ENCODE measurements at regions not wholly inside any gene's neighbourhood (a gene's known extent, or its start where the extent isn't known, plus 50 kb on each side); places are given as distances from the start of the nearest gene placed in this dataset.

GRCh38 chr1:102588536-102588935 lies 519.8 kb downstream of the COL11A1 start:
- no peak overlapping the region for H3K4me3 ChIP-seq (ENCODE audit: low read depth, low read length)
- TF ChIP-seq CTCF (IDR thresholded peaks at IDR 0.05; ENCODE audit: low read depth, low read length, missing control alignments), result no peak
- DNase-seq (ENCODE audit: low read depth), result no peak

GRCh38 chr1:102586022-102586421 lies 522.3 kb downstream of the COL11A1 start:
- H3K4me3 ChIP-seq (ENCODE audit: low read depth, low read length), result no peak overlapping the region
- no peak for TF ChIP-seq CTCF (IDR thresholded peaks at IDR 0.05; ENCODE audit: low read depth, low read length, missing control alignments)
- no peak for DNase-seq (ENCODE audit: low read depth)

- no peak for TF ChIP-seq CTCF (IDR thresholded peaks at IDR 0.05; ENCODE audit: low read depth, low read length, missing control alignments)
- no peak overlapping the region for H3K4me3 ChIP-seq (ENCODE audit: low read depth, low read length)
- DNase-seq (ENCODE audit: low read depth), result no peak
These were observed 527.5 kb downstream of the COL11A1 start for GRCh38 chr1:102580806-102581205.

- TF ChIP-seq CTCF (IDR thresholded peaks at IDR 0.05; ENCODE audit: low read depth, low read length, missing control alignments), result no peak
- H3K4me3 ChIP-seq (ENCODE audit: low read depth, low read length), result no peak overlapping the region
- no peak for DNase-seq (ENCODE audit: low read depth)
These were observed 529.5 kb downstream of the COL11A1 start for GRCh38 chr1:102578804-102579203.

- TF ChIP-seq CTCF (IDR thresholded peaks at IDR 0.05; ENCODE audit: low read depth, low read length, missing control alignments), result no peak
- DNase-seq (ENCODE audit: low read depth), result no peak
- H3K4me3 ChIP-seq (ENCODE audit: low read depth, low read length), result no peak overlapping the region
These were observed 535.7 kb downstream of the COL11A1 start for GRCh38 chr1:102572637-102573036.

- TF ChIP-seq CTCF (IDR thresholded peaks at IDR 0.05; ENCODE audit: low read depth, low read length, missing control alignments), result no peak
- DNase-seq (ENCODE audit: low read depth), result no peak
- no peak overlapping the region for H3K4me3 ChIP-seq (ENCODE audit: low read depth, low read length)
These were observed 542.1 kb downstream of the COL11A1 start for GRCh38 chr1:102566182-102566581.

- H3K4me3 ChIP-seq (ENCODE audit: low read depth, low read length), result no peak overlapping the region
- no peak for DNase-seq (ENCODE audit: low read depth)
These were observed 545.9 kb downstream of the COL11A1 start for GRCh38 chr1:102562380-102562779.

More at GRCh38 chr1:102562380-102562779, 545.9 kb downstream of the COL11A1 start:
- no peak for TF ChIP-seq CTCF (IDR thresholded peaks at IDR 0.05; ENCODE audit: low read depth, low read length, missing control alignments)

Measured in GM12864 (cell line).